Parathyroid adenoma (tissue), 2 donors: ENCODE measurements at regions not wholly inside any gene's neighbourhood (a gene's known extent, or its start where the extent isn't known, plus 50 kb on each side); places are given as distances from the start of the nearest gene placed in this dataset.
"Not testable (repeated sequence)": the region's sequence is repeated elsewhere in the genome, so short reads cannot be mapped to it uniquely, and the experiment has no call there.

Experiments used
- H2AFZ ChIP-seq: fragments of 300-600 bp; sonication (generic); one replicate; pipeline ENCODE4 v1.7.0; 2017; ENCODE audit warnings: antibody characterized with exemption, mild to moderate bottlenecking
- H3K27ac ChIP-seq: fragments of 300-600 bp; sonication (generic); one replicate; pipeline ENCODE4 v1.7.0; 2017
- H3K27me3 ChIP-seq: fragments of 300-600 bp; sonication (generic); one replicate; pipeline ENCODE4 v1.7.0; 2017; ENCODE audit warnings: low read length; ENCODE audit not compliant: control insufficient read depth, insufficient read depth
- H3K36me3 ChIP-seq: fragments of 300-600 bp; sonication (generic); one replicate; pipeline ENCODE4 v1.7.0; 2017; ENCODE audit warnings: low read length; ENCODE audit not compliant: control insufficient read depth, insufficient read depth
- H3K4me1 ChIP-seq: fragments of 300-600 bp; sonication (generic); one replicate; pipeline ENCODE4 v1.7.0; 2017; ENCODE audit warnings: control low read depth
- H3K4me2 ChIP-seq: fragments of 300-600 bp; sonication (generic); one replicate; pipeline ENCODE4 v1.7.0; 2017; ENCODE audit warnings: low read length
- H3K4me3 ChIP-seq: fragments of 300-600 bp; sonication (generic); one replicate; pipeline ENCODE4 v1.7.0; 2017; ENCODE audit warnings: low read depth, low read length
- H3K79me2 ChIP-seq: fragments of 300-600 bp; sonication (generic); one replicate; pipeline ENCODE4 v1.7.0; 2017; ENCODE audit warnings: control low read depth
- H3K9ac ChIP-seq: fragments of 300-600 bp; sonication (generic); one replicate; pipeline ENCODE4 v1.7.0; 2017; ENCODE audit warnings: mild to moderate bottlenecking
- H3K9me3 ChIP-seq: fragments of 300-600 bp; sonication (generic); one replicate; pipeline ENCODE4 v1.7.0; 2017; ENCODE audit warnings: low read length; ENCODE audit not compliant: control insufficient read depth
- CTCF ChIP-seq: fragments of 300-600 bp; sonication (generic); IDR thresholded peaks from one replicate; pipeline ENCODE4 v1.7.0; 2017; ENCODE audit warnings: antibody characterized with exemption, mild to moderate bottlenecking
- donor health status: primary hyperparathyroidism.

GRCh38 chr21:25191141-25191540 is 416.1 kb downstream of the MRPL39 start:
- no peak overlapping the region for H3K4me3 ChIP-seq
- no peaks in the 10 kb centered on the region for H3K36me3 ChIP-seq
- no peak overlapping the region for H3K27ac ChIP-seq
- no peaks in the 10 kb centered on the region for H3K27me3 ChIP-seq
- no peak overlapping the region for H2AFZ ChIP-seq
- no peaks in the 10 kb centered on the region for H3K9me3 ChIP-seq
- no peak for TF ChIP-seq CTCF
- no peaks in the 10 kb centered on the region for H3K79me2 ChIP-seq
- H3K4me1 ChIP-seq, result no peaks in the 10 kb centered on the region
- no peak overlapping the region for H3K9ac ChIP-seq
- H3K4me2 ChIP-seq, result no peak overlapping the region

GRCh38 chr21:25189497-25189896 is 417.8 kb downstream of the MRPL39 start:
- H2AFZ ChIP-seq, result no peak overlapping the region
- H3K4me2 ChIP-seq, result no peak overlapping the region
- no peaks in the 10 kb centered on the region for H3K4me1 ChIP-seq
- TF ChIP-seq CTCF, result no peak
- no peak overlapping the region for H3K4me3 ChIP-seq
- H3K9me3 ChIP-seq, result no peaks in the 10 kb centered on the region
- H3K9ac ChIP-seq, result no peak overlapping the region
- no peaks in the 10 kb centered on the region for H3K79me2 ChIP-seq
- H3K36me3 ChIP-seq, result no peaks in the 10 kb centered on the region
- H3K27ac ChIP-seq, result no peak overlapping the region
- no peaks in the 10 kb centered on the region for H3K27me3 ChIP-seq

- Histone ChIP-seq H3K27me3 (no peaks in the 10 kb centered on the region), H3K4me2 (no peak overlapping the region), H3K9ac (no peak overlapping the region), H3K4me3 (no peak overlapping the region), H3K9me3 (no peaks in the 10 kb centered on the region), H3K79me2 (no peaks in the 10 kb centered on the region), H3K27ac (no peak overlapping the region), H2AFZ (no peak overlapping the region), H3K36me3 (no peaks in the 10 kb centered on the region), H3K4me1 (no peaks in the 10 kb centered on the region)
- TF ChIP-seq CTCF, result no peak
These were observed 418.6 kb downstream of the MRPL39 start for GRCh38 chr21:25188677-25189079.

GRCh38 chr21:25186273-25186672 is 421.0 kb downstream of the MRPL39 start:
- TF ChIP-seq CTCF, result no peak
- no peaks in the 10 kb centered on the region for H3K9me3 ChIP-seq
- no peaks in the 10 kb centered on the region for H3K27me3 ChIP-seq
- H3K27ac ChIP-seq, result no peak overlapping the region
- H2AFZ ChIP-seq, result no peak overlapping the region
- no peaks in the 10 kb centered on the region for H3K4me1 ChIP-seq
- H3K4me2 ChIP-seq, result no peak overlapping the region
- H3K79me2 ChIP-seq, result no peaks in the 10 kb centered on the region
- no peaks in the 10 kb centered on the region for H3K36me3 ChIP-seq
- H3K4me3 ChIP-seq, result no peak overlapping the region
- no peak overlapping the region for H3K9ac ChIP-seq

GRCh38 chr21:25183577-25183976 is 423.7 kb downstream of the MRPL39 start:
- Histone ChIP-seq H3K27ac (no peak overlapping the region), H3K4me1 (no peaks in the 10 kb centered on the region), H3K27me3 (no peaks in the 10 kb centered on the region), H2AFZ (no peak overlapping the region), H3K9ac (no peak overlapping the region), H3K4me2 (no peak overlapping the region), H3K36me3 (no peaks in the 10 kb centered on the region), H3K4me3 (no peak overlapping the region), H3K9me3 (no peaks in the 10 kb centered on the region), H3K79me2 (no peaks in the 10 kb centered on the region)
- no peak for TF ChIP-seq CTCF

- not testable (repeated sequence) for H3K79me2 ChIP-seq, H3K4me1 ChIP-seq, H3K27me3 ChIP-seq, H3K36me3 ChIP-seq, H3K27ac ChIP-seq, H3K4me2 ChIP-seq, H2AFZ ChIP-seq, H3K9me3 ChIP-seq, H3K9ac ChIP-seq, H3K4me3 ChIP-seq
These were observed 425.6 kb downstream of the MRPL39 start for GRCh38 chr21:25181690-25182089.
